H9 (cell line): ENCODE measurements at regions not wholly inside any gene's neighbourhood (a gene's known extent, or its start where the extent isn't known, plus 50 kb on each side); places are given as distances from the start of the nearest gene placed in this dataset.

Experiments used
- DNase-seq: peaks from one replicate; pipeline ENCODE4 v3.0.0-alpha.2; 2017
- H2AFZ ChIP-seq: one replicate; pipeline ENCODE4 v1.6.1; 2013; ENCODE audit warnings: mild to moderate bottlenecking, low read length, control low read depth, moderate library complexity
- H2AK5ac ChIP-seq: 2 replicates; pipeline ENCODE4 v1.6.1; 2013; ENCODE audit warnings: low read length, control low read depth, mixed read lengths; ENCODE audit not compliant: insufficient read length
- H2BK120ac ChIP-seq: one replicate; pipeline ENCODE4 v1.6.1; 2013; ENCODE audit warnings: low read depth, mild to moderate bottlenecking, low read length, control low read depth, inconsistent platforms; ENCODE audit not compliant: poor library complexity, severe bottlenecking
- H2BK12ac ChIP-seq: 2 replicates; pipeline ENCODE4 v1.6.1; 2013; ENCODE audit warnings: low read length, control low read depth, mixed read lengths, low read depth; ENCODE audit not compliant: insufficient read length
- H2BK15ac ChIP-seq: 2 replicates; pipeline ENCODE4 v1.6.1; 2013; ENCODE audit warnings: low read depth, low read length, control low read depth
- H2BK20ac ChIP-seq: one replicate; pipeline ENCODE4 v1.6.1; 2013; ENCODE audit warnings: low read depth, mild to moderate bottlenecking, low read length, control low read depth, inconsistent platforms; ENCODE audit not compliant: poor library complexity, severe bottlenecking
- H2BK5ac ChIP-seq: 2 replicates; pipeline ENCODE4 v1.6.1; 2013; ENCODE audit warnings: low read length, control low read depth, mixed read lengths; ENCODE audit not compliant: insufficient read length
- H3K14ac ChIP-seq: 2 replicates; pipeline ENCODE4 v1.6.1; 2013; ENCODE audit warnings: low read length, control low read depth; ENCODE audit not compliant: insufficient read depth
- H3K18ac ChIP-seq: 2 replicates; pipeline ENCODE4 v1.6.1; 2013; ENCODE audit warnings: low read depth, mild to moderate bottlenecking, mixed read lengths, low read length, control low read depth; ENCODE audit not compliant: insufficient read length
- H3K23ac ChIP-seq: 2 replicates; pipeline ENCODE4 v1.6.1; 2013; ENCODE audit warnings: low read length, control low read depth, mixed read lengths, low read depth; ENCODE audit not compliant: insufficient read length
- H3K23me2 ChIP-seq: 2 replicates; pipeline ENCODE4 v1.6.1; 2013; ENCODE audit warnings: low read depth, mild to moderate bottlenecking, mixed read lengths, low read length, control low read depth; ENCODE audit not compliant: insufficient read length, poor library complexity, severe bottlenecking
- H3K27ac ChIP-seq: 2 replicates; pipeline ENCODE4 v1.5.1; 2013; ENCODE audit warnings: low read length, control low read depth, mixed read lengths, low read depth; ENCODE audit not compliant: insufficient read length
- H3K27me3 ChIP-seq: 2 replicates; pipeline ENCODE4 v1.6.1; 2013; ENCODE audit warnings: low read length, control low read depth, inconsistent platforms; ENCODE audit not compliant: insufficient read depth
- H3K4ac ChIP-seq: 2 replicates; pipeline ENCODE4 v1.6.1; 2013; ENCODE audit warnings: low read depth, mild to moderate bottlenecking, control low read depth, inconsistent platforms, low read length, moderate library complexity
- H3K4me1 ChIP-seq: 2 replicates; pipeline ENCODE4 v1.6.1; 2013; ENCODE audit warnings: low read length, control low read depth, inconsistent platforms; ENCODE audit not compliant: insufficient read depth
- H3K4me2 ChIP-seq: 2 replicates; pipeline ENCODE4 v1.6.1; 2013; ENCODE audit warnings: low read length, control low read depth, mixed read lengths; ENCODE audit not compliant: insufficient read length, insufficient read depth
- H3K56ac ChIP-seq: 2 replicates; pipeline ENCODE4 v1.6.1; 2013; ENCODE audit warnings: low read depth, mild to moderate bottlenecking, mixed read lengths, low read length, control low read depth; ENCODE audit not compliant: insufficient read length
- H3K79me1 ChIP-seq: 2 replicates; pipeline ENCODE4 v1.6.1; 2013; ENCODE audit warnings: low read depth, mild to moderate bottlenecking, moderate library complexity, low read length, control low read depth, inconsistent platforms; ENCODE audit not compliant: insufficient read depth, poor library complexity, severe bottlenecking
- H3K79me2 ChIP-seq: 2 replicates; pipeline ENCODE4 v1.6.1; 2013; ENCODE audit warnings: low read length, control low read depth, inconsistent platforms; ENCODE audit not compliant: insufficient read depth
- H3K9ac ChIP-seq: 2 replicates; pipeline ENCODE4 v1.6.1; 2013; ENCODE audit warnings: low read length, control low read depth, mixed read lengths; ENCODE audit not compliant: insufficient read length; ENCODE audit errors: extremely low read depth
- H3K9me3 ChIP-seq: one replicate; pipeline ENCODE4 v1.6.1; 2013; ENCODE audit warnings: low read depth, low read length, inconsistent platforms; ENCODE audit not compliant: control insufficient read depth
- H3T11ph ChIP-seq: one replicate; pipeline ENCODE4 v1.6.1; 2013; ENCODE audit warnings: mild to moderate bottlenecking, low read length, control low read depth, inconsistent platforms
- H4K20me1 ChIP-seq: one replicate; pipeline ENCODE4 v1.6.1; 2013; ENCODE audit not compliant: control insufficient read depth, insufficient read length, insufficient read depth
- H4K5ac ChIP-seq: 2 replicates; pipeline ENCODE4 v1.6.1; 2013; ENCODE audit warnings: low read depth, mild to moderate bottlenecking, mixed read lengths, low read length, control low read depth; ENCODE audit not compliant: insufficient read length
- H4K8ac ChIP-seq: replicated peaks from 2 replicates; pipeline ENCODE4 v1.6.1; 2013; ENCODE audit warnings: low read length, control low read depth, mixed read lengths, low read depth; ENCODE audit not compliant: insufficient read length
- H4K91ac ChIP-seq: 2 replicates; pipeline ENCODE4 v1.6.1; 2013; ENCODE audit warnings: low read depth, mild to moderate bottlenecking, moderate library complexity, mixed read lengths, low read length, control low read depth; ENCODE audit not compliant: insufficient read length
- H3K27ac Mint-ChIP-seq, 3 experiments: 2 replicates in 2 of 3; 3 replicates in 1 of 3; pipeline ENCODE4 v1.8.0; 2020 to 2021; ENCODE audit warnings: mixed read lengths in 3 of 3, mild to moderate bottlenecking in 1 of 3, moderate library complexity in 1 of 3
- H3K27me3 Mint-ChIP-seq: 2 replicates; pipeline ENCODE4 v1.8.0; 2021; ENCODE audit warnings: low read depth, mild to moderate bottlenecking, moderate library complexity, mixed read lengths
- H3K36me3 Mint-ChIP-seq, 3 experiments: 2 replicates in 2 of 3; 3 replicates in 1 of 3; pipeline ENCODE4 v1.8.0; 2020 to 2021; ENCODE audit warnings: low read depth in 3 of 3, mixed read lengths in 3 of 3; ENCODE audit not compliant: insufficient read depth in 1 of 3
- H3K4me1 Mint-ChIP-seq, 2 experiments: 2 replicates each; pipeline ENCODE4 v1.8.0; 2020; ENCODE audit warnings: mixed read lengths in 2 of 2
- H3K4me3 Mint-ChIP-seq, 2 experiments: 2 replicates in 1 of 2; 3 replicates in 1 of 2; pipeline ENCODE4 v1.8.0; 2020 to 2021; ENCODE audit warnings: mild to moderate bottlenecking in 2 of 2, mixed read lengths in 2 of 2, moderate library complexity in 1 of 2
- H3K9me3 Mint-ChIP-seq, 2 experiments: 2 replicates in 1 of 2; 3 replicates in 1 of 2; pipeline ENCODE4 v1.8.0; 2020; ENCODE audit warnings: mild to moderate bottlenecking in 2 of 2, mixed read lengths in 2 of 2, moderate library complexity in 1 of 2
- CTCF ChIP-seq: fragments of 200-600 bp; sonication (generic); conservative IDR thresholded peaks from 3 replicates; pipeline ENCODE4 v1.8.0; 2021; ENCODE audit warnings: antibody characterized with exemption, mild to moderate bottlenecking
- WGBS: extraction: QIAGEN DNeasy Blood & Tissue Kit; methylation state at CpG from one replicate; pipeline ENCODE4 v1.1.7; 2013; ENCODE audit warnings: missing lambda C conversion rate, low lambda C conversion rate, mixed read lengths; ENCODE audit not compliant: insufficient read length; ENCODE audit errors: extremely low coverage; 5-methylcytosine and 5-hydroxymethylcytosine counted together

GRCh38 chr18:11372163-11372562, 222.8 kb upstream of the PIEZO2 start:
- no peaks in the 10 kb centered on the region for H3K27me3 Mint-ChIP-seq
- no CpG with 5 or more reads among the region's 2 CpGs for WGBS
- Histone ChIP-seq H3K4me2 (no peak overlapping the region), H3K9ac (no peak overlapping the region), H4K20me1 (no peaks in the 10 kb centered on the region), H3K18ac (no peak overlapping the region), H3K56ac (no peak overlapping the region), H4K91ac (no peak overlapping the region), H4K8ac (no peak overlapping the region), H4K5ac (no peak overlapping the region), H3K27me3 (no peaks in the 10 kb centered on the region), H3K79me1 (no peaks in the 10 kb centered on the region), H3K23ac (no peak overlapping the region), H3K14ac (no peak overlapping the region), H2BK12ac (no peak overlapping the region), H2BK5ac (no peak overlapping the region), H2BK20ac (no peak overlapping the region), H2AK5ac (no peak overlapping the region), H3K27ac (no peak overlapping the region), H3T11ph (no peak overlapping the region), H3K9me3 (no peaks in the 10 kb centered on the region), H3K4ac (no peak overlapping the region), H2AFZ (no peak overlapping the region), H3K23me2 (no peaks in the 10 kb centered on the region), H3K79me2 (no peaks in the 10 kb centered on the region), H3K4me1 (no peaks in the 10 kb centered on the region), H2BK120ac (no peak overlapping the region), H2BK15ac (no peak overlapping the region)
- no peak for DNase-seq
- H3K9me3 Mint-ChIP-seq = no peaks in the 10 kb centered on the region
- no peak for TF ChIP-seq CTCF
- no peak overlapping the region for H3K27ac Mint-ChIP-seq
- no peaks in the 10 kb centered on the region for H3K36me3 Mint-ChIP-seq
- no peaks in the 10 kb centered on the region for H3K4me1 Mint-ChIP-seq
- no peak overlapping the region for H3K4me3 Mint-ChIP-seq
